GM19438 (cell line): ENCODE measurements at regions not wholly inside any gene's neighbourhood (a gene's known extent, or its start where the extent isn't known, plus 50 kb on each side); places are given as distances from the start of the nearest gene placed in this dataset.

Experiments used
- ATAC-seq: cut with Tn5 transposase; IDR thresholded peaks from one replicate; pipeline ENCODE4 v1.9.1; 2021; ENCODE audit warnings: low read depth; ENCODE audit not compliant: unreplicated experiment

- ATAC-seq = no peak
These were observed 144.1 kb downstream of the SOX2 start for GRCh38 chr3:181855825-181856224.

DNA sequence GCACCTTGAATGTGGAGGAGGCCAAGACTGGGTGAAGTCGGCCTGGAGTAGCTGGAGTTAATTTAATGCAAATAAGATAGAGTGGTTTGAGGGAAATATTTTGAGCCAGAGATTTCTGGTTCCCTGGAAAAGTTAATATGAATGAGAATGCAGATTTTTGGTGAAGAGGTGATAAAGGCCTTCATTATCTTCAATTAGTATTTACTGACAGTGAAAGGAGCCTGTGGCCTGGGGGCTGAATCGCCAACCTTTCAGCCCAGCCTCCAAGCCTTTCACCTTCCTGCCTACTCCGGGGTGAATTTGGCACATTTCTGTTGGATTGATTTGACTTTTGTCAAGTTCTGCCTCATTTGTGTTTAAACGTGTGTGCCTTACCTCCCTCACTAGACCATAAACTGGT lies 147.8 kb downstream of the SOX2 start:
- ATAC-seq = no peak

DNA sequence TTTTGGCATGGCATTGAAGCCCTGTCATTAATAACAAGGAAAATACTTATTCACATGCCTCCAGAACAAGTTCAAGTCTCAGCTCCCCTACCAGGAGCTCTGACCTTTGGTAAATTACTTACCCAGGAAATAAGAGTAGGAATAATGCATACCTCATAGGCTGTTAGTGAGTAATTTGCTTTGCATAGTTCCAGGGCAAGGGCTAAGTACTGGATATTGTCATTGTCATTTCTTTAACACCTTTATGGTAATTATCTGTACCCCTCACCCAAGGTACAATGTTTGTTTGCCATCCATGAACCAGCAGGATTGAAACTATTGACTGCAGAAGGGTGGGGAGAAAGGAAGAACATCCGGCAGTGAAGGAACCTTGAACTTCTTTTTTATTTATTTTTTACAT lies 148.5 kb downstream of the SOX2 start:
- no peak for ATAC-seq

GRCh38 chr3:181862502-181862901 lies 150.8 kb downstream of the SOX2 start:
- ATAC-seq = no peak

DNA sequence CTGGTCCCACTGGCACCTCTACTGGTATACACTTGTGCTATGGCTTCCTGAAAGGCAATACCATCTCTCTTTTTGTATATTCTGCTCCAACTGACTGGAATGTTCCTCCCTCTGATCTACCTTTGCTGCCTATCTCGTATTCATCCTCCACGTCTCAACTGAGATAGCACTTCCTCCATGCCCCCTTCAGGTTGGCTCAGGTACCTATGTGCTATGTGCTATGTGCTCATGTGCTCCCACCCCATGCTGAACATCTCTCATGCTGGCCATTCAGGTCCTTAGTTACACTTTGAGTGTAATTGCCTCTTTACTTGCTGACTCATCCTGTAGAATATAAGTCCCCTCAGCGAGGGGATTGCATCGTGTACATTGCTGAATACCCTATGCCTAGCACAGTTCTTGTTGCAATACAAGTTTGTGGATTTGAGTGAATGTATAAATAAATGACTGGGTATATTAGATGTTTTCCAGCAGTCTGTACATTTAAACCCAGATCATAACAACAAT lies 156.9 kb downstream of the SOX2 start:
- no peak for ATAC-seq

DNA sequence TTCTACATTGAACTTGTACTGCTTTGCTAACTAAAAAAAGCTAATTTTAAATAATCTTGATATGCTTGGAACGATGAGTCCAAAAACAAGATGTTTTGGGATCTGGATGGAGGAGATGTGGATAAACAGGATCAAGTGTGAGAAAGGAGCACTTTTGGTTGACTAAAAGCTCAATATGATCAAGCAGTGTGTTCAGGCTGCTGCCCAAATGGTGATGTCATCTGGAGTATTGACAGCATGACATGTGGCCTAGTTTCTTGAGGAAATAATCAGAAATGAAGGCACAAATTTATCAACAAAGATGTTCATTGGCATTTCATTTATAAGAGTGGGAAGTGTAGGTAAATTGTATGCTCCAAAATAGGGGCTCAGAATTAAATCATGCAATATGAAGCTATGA lies 161.2 kb downstream of the SOX2 start:
- ATAC-seq = no peak

DNA sequence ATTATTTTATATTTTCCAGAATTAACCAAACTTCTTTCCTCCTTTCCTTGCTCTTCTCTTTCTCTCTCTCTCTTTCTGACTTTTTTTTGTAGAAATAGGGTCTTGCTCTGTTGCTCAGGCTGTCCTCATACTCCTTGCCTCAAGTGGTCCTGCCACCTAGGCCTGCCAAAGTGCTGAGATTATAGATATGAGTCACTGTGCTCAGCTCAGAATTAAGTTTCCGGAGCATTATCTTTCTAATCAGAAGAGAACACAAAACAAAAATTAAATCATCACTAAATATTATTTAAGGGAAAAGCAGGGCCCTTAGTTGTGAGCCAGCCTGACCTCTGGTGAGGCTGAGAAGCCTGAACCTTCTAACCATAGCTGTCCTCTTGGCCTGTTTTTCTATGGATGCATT lies 168.2 kb downstream of the SOX2 start:
- no peak for ATAC-seq

GRCh38 chr3:181880331-181880730 lies 168.6 kb downstream of the SOX2 start:
- ATAC-seq = no peak

GRCh38 chr3:181881749-181882148 lies 170.0 kb downstream of the SOX2 start:
- no peak for ATAC-seq

- ATAC-seq = no peak
These were observed 174.3 kb downstream of the SOX2 start for GRCh38 chr3:181885868-181886630.

- no peak for ATAC-seq
These were observed 175.0 kb downstream of the SOX2 start for GRCh38 chr3:181886676-181887075.

DNA sequence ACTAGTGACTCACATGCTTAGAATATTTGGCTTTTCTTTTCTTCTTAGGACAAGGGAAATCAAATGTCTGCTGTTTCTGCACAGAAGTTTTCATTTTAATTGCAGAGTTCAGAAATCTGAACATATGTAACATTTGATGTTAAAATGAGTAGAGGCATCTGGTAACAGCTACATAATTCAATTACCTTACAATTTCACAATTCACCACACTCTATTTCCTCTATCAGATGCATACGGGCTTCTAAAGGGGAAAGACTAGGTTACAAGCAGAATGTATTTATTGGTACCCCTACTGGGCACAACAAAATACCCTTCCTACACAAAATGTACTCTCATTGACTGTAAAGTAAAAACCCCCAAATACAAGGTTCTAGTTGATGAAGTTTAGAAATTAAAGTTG lies 176.0 kb downstream of the SOX2 start:
- ATAC-seq = no peak

GRCh38 chr3:181888234-181888633 lies 176.5 kb downstream of the SOX2 start:
- ATAC-seq = no peak

DNA sequence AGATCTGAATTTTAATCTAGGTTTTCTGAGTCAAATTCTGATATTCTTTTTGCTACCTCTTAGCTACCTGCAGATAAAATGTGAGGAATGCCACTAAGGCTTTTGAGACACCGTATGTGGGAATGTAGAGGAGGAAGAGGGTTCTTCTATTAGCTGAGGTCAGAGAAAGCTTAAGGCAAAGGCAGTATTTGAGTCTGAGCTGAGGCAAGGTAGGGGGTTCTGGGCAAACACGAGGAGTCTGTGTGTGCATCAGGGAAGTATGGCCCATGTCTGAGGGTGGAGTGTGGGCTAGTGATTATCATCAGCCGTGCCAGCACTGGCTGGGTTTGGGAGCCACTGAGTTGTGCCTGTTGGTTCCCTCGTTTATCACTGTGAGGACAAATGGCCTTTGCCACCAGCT lies 181.1 kb downstream of the SOX2 start:
- ATAC-seq = no peak

GRCh38 chr3:181896605-181897004 lies 184.9 kb downstream of the SOX2 start:
- no peak for ATAC-seq

DNA sequence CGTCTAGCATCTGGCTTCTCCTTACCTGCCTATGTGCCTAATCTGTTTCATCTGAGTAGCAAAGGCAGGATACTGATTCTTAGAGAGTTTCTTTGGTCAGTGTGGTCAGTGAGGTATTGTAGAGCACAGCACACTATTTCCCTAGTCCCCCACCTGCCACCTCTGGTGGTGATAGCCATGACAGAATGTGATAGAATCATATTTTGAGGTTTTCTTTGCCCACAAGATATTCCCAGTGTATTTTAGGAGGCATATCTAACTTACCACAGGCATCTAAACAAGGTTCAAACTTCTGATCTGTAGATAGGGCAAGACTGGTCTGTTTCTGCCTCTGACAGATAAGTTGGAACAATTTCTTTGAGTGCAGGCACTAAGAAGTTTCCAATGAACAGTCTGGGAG lies 188.0 kb downstream of the SOX2 start:
- ATAC-seq = no peak

GRCh38 chr3:181901626-181902025 lies 189.9 kb downstream of the SOX2 start:
- no peak for ATAC-seq

- ATAC-seq = peak; percentile 57
These were observed 194.6 kb downstream of the SOX2 start for GRCh38 chr3:181906338-181906737.

DNA sequence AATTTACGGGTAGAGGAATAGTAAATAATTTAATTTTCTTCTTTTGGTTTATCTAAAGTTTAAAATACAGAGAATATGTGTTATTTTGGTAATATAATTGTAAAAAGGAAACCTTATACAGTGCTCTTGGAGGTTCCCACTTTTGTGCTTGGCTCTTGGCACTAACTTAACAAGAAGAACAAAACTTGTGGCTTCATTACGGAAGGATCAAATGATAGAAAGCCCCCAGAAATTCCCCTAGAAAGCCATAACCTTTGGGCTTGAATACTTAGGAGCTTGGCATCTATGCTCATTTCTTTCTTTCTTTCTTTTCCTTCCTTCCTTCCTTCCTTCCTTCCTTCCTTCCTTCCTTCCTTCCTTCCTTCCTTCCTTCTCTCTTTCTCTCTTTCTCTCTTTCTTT lies 197.5 kb downstream of the SOX2 start:
- no peak for ATAC-seq

- ATAC-seq = no peak
These were observed 200.7 kb downstream of the SOX2 start for GRCh38 chr3:181912384-181912783.

- ATAC-seq = no peak
These were observed 201.5 kb downstream of the SOX2 start for GRCh38 chr3:181913254-181913653.

- ATAC-seq = no peak
These were observed 203.8 kb downstream of the SOX2 start for GRCh38 chr3:181915551-181915950.

DNA sequence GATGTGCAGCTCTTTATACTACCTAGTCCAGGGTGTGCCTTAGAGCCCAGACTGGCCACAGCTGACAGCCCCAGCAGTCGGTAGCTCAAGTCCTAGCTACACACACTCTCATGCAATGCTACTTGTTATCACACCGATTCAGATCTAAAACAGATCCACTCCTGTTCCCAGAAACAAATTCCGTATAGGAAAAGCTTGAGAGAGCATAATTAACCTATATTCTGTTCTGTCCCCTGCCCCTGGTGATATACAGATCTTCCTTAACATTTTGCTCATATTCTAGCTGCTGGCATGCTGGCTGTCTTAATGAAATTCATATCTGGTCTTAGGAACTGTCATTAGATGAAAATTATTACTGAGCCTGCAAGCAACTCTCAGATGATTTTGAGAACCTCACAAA lies 204.3 kb downstream of the SOX2 start:
- ATAC-seq = no peak
